RWPE1 (cell line): ENCODE measurements at regions not wholly inside any gene's neighbourhood (a gene's known extent, or its start where the extent isn't known, plus 50 kb on each side); places are given as distances from the start of the nearest gene placed in this dataset.

Experiments used
- CTCF ChIA-PET: fragments of 350-600 bp; sonication (Branson Sonifier 250); formaldehyde crosslinking; extraction: SDS; loops from one replicate; lab custom pipeline; 2021; lab: Yijun Ruan, JAX
- POLR2A ChIA-PET: fragments of 400-600 bp; formaldehyde crosslinking; extraction: SDS; loops from one replicate; lab custom pipeline; 2020; ENCODE audit warnings: antibody characterized with exemption; ENCODE audit not compliant: low non-redundant PET; lab: Yijun Ruan, JAX
- DNase-seq: peaks from one replicate; pipeline ENCODE4 v3.0.0; 2012; ENCODE audit warnings: low spot score
- H3K27ac ChIP-seq: fragments of 450-650 bp; 2 replicates; pipeline ENCODE4 v1.5.1; 2017
- TF ChIP-seq, protein P1 (sequence below): fragments of 450-650 bp; conservative IDR thresholded peaks from 2 replicates; pipeline ENCODE4 v1.5.1; 2017; ENCODE audit warnings: low read depth, mild to moderate bottlenecking

DNA sequence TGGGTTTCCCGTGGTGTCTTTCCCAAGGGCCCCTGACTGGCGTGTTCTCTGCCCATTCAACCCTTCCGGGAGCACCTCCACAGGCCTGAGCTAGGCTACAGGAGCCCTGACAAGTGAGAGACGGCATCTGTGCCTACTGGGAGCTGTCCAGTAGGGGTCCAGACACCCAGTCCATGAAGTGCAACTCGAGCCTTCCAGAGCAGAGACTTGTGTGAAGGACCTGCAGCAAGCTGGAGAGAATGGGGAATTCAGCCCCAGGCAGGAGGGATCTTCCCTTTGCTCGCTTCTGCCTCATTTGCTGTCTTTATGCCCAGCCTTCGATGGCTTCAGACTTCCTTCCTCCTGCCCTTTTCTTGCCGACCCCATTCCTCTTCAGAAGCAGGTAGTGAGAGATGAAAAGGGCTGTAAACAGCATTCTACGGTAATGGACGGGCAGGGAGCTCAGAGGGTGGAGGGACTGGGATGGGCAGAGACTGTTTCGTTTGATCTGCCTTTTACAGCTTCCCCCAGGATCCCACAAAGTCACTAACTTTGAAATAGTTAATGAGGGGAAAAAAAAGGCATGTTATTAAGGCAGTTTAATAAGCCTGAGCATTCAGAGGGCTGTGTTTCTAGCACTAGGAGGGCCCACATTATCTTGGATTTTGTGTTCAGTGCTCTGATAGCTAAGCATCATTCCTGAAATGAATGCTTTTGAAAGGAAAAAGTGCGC, 327.6 kb downstream of the FGF9 start:
- no peak overlapping the region for H3K27ac ChIP-seq
- CTCF ChIA-PET, result interaction anchor here (0.6 kb wide), 2 partner anchors 319 to 477 kb away, joined by 3 to 4 read pairs; no protein-coding TSS in a partner anchor
- DNase-seq, result no peak
- POLR2A ChIA-PET, result no interaction called here
- TF ChIP-seq, protein P1, sequence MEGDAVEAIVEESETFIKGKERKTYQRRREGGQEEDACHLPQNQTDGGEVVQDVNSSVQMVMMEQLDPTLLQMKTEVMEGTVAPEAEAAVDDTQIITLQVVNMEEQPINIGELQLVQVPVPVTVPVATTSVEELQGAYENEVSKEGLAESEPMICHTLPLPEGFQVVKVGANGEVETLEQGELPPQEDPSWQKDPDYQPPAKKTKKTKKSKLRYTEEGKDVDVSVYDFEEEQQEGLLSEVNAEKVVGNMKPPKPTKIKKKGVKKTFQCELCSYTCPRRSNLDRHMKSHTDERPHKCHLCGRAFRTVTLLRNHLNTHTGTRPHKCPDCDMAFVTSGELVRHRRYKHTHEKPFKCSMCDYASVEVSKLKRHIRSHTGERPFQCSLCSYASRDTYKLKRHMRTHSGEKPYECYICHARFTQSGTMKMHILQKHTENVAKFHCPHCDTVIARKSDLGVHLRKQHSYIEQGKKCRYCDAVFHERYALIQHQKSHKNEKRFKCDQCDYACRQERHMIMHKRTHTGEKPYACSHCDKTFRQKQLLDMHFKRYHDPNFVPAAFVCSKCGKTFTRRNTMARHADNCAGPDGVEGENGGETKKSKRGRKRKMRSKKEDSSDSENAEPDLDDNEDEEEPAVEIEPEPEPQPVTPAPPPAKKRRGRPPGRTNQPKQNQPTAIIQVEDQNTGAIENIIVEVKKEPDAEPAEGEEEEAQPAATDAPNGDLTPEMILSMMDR, result no peak

DNA sequence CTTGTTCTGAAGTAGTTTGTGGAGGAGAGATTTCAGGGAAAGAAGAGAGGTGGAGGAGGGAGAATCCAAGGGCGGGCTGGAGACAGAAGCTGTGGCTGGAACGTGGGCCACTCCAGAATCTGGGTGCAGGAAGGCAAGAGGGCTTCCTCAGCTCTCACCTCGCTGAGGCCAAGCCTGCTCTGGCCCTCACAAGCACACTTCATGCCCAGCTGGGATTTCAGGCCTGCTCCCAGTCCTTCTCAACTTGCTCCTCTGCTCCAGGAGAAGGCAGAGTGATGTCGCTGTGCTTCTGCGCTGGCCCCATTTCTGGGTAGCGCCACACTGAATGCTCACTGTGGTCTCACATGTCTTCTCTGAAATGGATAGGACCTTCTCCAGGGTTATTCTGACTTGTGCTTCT, 328.8 kb downstream of the FGF9 start:
- TF ChIP-seq, protein P1, result no peak
- POLR2A ChIA-PET, result no interaction called here
- CTCF ChIA-PET, result no interaction called here

DNA sequence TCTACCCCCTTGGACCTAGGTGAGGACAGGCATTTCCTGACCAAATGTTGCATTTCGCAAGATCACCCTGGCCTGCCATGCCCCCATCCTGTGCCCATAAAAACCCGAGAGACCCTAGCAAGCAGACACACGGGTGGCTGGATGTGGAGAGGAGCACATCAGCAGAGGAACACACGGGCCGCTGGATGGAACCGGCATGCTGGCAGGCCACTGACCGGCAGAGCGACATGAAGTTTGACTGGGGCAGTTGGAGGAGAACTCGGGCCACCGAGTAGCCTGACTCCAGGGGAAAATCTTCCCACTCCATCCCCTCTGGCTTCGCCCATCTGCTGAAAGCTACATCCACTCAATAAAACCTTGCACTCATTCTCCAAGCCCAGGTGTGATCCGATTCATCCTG, 329.3 kb downstream of the FGF9 start:
- DNase-seq, result no peak
- ChIA-PET CTCF (no interaction called here), POLR2A (no interaction called here)
- no peak overlapping the region for H3K27ac ChIP-seq
- TF ChIP-seq, protein P1, result no peak

More for the DNA sequence above, 328.8 kb downstream of the FGF9 start:
- no peak overlapping the region for H3K27ac ChIP-seq
- no peak for DNase-seq

DNA sequence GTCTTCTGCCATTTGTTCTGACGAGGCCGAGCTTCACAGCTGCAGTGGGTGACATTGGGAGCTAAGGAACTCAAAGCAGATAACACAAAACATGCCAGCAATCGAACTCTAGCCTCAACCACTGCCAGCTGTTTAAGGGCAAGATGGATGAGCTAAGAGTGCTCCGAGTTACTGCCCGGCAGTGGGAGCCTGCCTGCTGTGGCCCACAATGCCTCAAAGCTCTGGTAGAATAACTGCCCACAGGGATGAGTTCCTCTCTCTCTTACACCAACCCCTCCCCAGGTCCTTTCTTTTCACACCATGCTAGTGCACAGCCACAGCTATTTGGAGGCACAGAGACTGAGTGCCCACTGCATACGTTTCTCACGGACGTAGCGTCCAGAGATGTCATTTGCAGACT, 330.5 kb downstream of the FGF9 start:
- ChIA-PET CTCF (no interaction called here), POLR2A (no interaction called here)
- DNase-seq, result no peak
- TF ChIP-seq, protein P1, result no peak
- H3K27ac ChIP-seq, result no peak overlapping the region

DNA sequence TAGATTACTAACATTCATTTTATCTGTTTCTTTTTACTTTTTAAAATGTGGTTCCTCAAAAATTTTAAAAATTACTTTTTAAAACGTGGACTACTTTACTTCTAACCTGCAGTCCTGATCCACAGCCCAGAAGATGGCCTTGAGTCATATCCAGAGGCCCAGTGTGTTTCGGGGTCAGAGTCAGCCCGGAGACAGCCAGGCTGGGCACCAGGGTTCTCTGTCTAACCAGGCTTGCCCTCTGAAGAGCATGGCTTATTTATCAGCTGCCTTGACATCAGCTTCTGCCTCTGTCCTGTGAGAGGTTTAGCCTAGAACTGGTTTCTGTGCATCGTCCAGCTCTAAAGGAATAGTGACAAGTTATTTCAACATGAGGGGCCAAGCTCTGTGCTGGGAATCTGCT, 332.0 kb downstream of the FGF9 start:
- H3K27ac ChIP-seq, result no peak overlapping the region
- ChIA-PET CTCF (no interaction called here), POLR2A (no interaction called here)
- TF ChIP-seq, protein P1, result no peak
- no peak for DNase-seq

DNA sequence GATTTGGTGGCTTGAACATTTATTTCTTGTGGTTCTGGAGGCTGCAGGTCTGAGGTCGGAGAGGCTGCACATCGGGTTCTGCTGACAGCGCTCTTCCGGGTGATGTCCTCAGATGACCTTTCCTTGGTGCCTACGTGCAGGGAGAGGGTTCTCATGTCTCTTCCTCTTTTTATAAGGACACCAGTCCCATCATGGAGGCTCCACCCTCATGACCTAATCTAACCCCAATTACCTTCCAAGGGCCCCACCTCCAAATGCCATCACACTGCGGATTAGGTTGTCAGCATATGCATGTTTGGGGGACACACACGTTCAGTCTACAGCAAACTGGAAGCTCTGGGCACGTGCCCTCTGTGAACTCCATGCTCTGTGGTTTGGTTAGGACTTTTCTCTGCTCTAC, 338.6 kb downstream of the FGF9 start:
- POLR2A ChIA-PET, result no interaction called here
- DNase-seq, result no peak
- no peak overlapping the region for H3K27ac ChIP-seq
- TF ChIP-seq, protein P1, result no peak
- CTCF ChIA-PET, result no interaction called here
